ENCODE measurements at regions not wholly inside any gene's neighbourhood (a gene's known extent, or its start where the extent isn't known, plus 50 kb on each side); places are given as distances from the start of the nearest gene placed in this dataset.

DNA sequence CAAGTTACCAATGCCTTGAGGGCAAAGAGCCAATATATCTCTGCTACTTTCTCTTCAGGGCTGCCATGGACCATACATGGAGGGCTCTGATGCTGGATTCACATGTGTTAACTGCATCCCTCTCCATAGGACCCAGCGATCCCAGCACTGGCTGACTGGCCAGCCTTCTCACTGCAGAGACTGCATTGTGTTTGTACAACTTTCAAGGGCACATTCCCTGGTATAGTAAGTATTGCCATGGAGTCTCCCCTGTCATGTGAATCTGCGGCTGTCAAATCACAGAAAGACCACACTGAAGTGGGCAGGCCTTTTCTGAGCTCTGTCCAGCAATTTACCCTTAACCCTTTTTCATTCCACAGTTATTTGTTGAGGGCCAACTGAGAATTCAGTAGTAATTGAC is 449.8 kb downstream of the OMA1 start:
- Histone ChIP-seq H3K4me3 (no peak overlapping the region), H3K36me3 (no peaks in the 10 kb centered on the region), H3K4me1 (no peaks in the 10 kb centered on the region), H3K9me3 (replicated peaks) (no peaks in the 10 kb centered on the region), H3K27ac (no peak overlapping the region), H3K27me3 (no peaks in the 10 kb centered on the region)
- no peak for DNase-seq

DNA sequence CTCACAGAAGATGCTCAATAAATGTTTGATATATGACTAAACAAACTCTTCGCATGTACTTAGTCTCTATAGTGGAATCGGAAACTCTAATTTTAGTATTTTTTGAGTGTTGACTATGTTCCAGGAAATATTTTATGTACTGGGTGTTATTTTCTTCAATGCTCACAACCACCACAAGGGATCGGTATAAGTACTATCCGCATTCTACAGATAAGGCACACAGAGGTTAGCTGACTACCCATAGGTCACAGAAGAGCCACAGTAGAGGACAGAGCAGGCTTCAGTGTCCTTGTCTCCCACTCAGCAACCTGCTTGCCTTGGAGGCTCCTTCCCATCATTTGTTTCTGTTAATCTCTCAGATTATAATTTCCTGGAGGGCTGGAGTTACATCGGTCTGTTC is 451.3 kb downstream of the OMA1 start:
- Histone ChIP-seq H3K27ac (no peak overlapping the region), H3K27me3 (no peaks in the 10 kb centered on the region), H3K9me3 (replicated peaks) (no peaks in the 10 kb centered on the region), H3K4me1 (no peaks in the 10 kb centered on the region), H3K4me3 (no peak overlapping the region), H3K36me3 (no peaks in the 10 kb centered on the region)
- no peak for DNase-seq

DNA sequence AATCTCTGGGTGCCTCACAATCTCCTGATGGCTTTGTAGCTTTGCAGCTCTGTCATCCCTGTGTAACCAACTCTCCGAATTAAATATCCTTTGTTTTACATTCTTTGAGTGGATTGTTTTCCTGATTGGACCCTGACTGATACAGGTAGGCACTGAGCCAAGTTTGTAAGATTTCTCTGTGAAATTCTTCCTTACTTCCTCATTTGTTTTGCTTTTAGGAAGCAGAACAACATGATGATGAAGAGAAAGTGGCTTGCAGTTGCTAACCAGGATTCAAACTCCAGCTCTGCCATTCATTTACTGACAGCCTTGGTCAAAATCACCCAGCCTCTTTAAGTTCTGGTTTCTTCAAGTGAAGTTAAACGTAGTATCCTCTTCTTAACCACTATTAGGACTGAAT is 452.3 kb downstream of the OMA1 start:
- H3K27ac ChIP-seq = no peak overlapping the region
- no peak overlapping the region for H3K4me3 ChIP-seq
- DNase-seq = no peak
- no peaks in the 10 kb centered on the region for H3K36me3 ChIP-seq
- H3K27me3 ChIP-seq = no peaks in the 10 kb centered on the region
- H3K9me3 ChIP-seq (replicated peaks) = no peaks in the 10 kb centered on the region
- H3K4me1 ChIP-seq = no peaks in the 10 kb centered on the region

GRCh38 chr1:58090640-58091039 is 455.9 kb downstream of the OMA1 start:
- Histone ChIP-seq H3K4me3 (no peak overlapping the region), H3K27ac (no peak overlapping the region), H3K27me3 (peaks cover 16% of the 10 kb centered on the region; the same call in 1 of the 2 replicates), H3K4me1 (no peaks in the 10 kb centered on the region), H3K36me3 (no peaks in the 10 kb centered on the region), H3K9me3 (replicated peaks) (no peaks in the 10 kb centered on the region)
- DNase-seq = no peak

DNA sequence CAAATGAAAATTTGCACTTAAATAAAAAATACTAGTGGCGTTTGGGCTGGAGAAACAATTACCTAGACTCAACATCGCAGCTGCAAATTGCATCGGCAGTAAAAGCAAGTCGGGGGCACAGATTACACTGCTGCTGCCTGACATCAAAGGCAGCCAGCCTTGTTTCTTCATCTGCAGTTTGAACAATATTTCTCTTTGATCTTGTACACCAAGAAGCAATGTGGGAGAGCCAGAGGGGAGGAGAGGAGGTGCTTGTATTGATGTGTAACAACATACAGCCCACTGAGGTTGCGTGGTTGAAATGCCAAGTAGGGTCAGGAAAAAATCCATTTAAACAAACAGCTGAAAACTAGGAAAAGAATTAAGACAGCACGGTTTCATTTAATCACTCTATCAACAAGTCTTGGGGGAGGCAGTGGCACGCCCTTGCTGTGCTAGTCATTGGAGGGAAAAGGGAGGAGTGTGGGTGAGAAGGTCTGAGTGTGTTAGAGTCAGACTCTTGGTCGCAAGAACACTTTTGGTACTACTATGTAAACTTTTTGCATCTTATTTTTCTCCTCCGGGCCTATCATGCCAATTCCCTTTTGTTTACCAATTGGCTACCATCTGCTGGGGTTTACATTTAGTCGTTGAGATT is 456.5 kb downstream of the OMA1 start:
- Histone ChIP-seq H3K27ac (no peak overlapping the region), H3K36me3 (no peaks in the 10 kb centered on the region), H3K27me3 (peaks cover 16% of the 10 kb centered on the region; the same call in 1 of the 2 replicates), H3K4me1 (no peaks in the 10 kb centered on the region), H3K9me3 (replicated peaks) (no peaks in the 10 kb centered on the region), H3K4me3 (no peak overlapping the region)
- DNase-seq = no peak

GRCh38 chr1:58084266-58084665 is 462.3 kb downstream of the OMA1 start:
- no peak for DNase-seq
- no peaks in the 10 kb centered on the region for H3K4me1 ChIP-seq
- no peak overlapping the region for H3K4me3 ChIP-seq

DNA sequence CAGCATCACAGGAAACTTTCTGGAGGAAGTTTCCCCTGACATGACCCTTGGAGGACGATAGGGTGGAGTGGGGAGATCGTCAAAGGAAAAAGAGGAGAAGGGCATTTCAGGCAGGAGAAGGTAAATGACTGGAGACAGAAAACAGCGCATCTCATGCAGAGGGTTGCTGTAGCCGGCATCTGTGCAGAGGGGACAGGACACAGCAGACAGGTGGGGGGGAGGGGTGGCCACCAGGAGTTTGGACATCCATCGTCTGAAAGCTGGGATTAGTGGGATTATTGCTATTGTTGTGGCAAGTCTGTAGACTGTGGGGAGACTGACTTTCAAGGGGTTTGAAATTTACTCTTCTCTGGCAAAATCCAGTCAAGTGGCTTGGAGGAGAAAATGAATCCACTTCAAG is 463.9 kb downstream of the OMA1 start:
- DNase-seq = no peak
- H3K9me3 ChIP-seq (replicated peaks) = no peaks in the 10 kb centered on the region
- H3K36me3 ChIP-seq = no peaks in the 10 kb centered on the region
- H3K27me3 ChIP-seq = peaks cover under 1% of the 10 kb centered on the region; the same call in 1 of the 2 replicates
- H3K27ac ChIP-seq = no peak overlapping the region
- no peak overlapping the region for H3K4me3 ChIP-seq
- H3K4me1 ChIP-seq = no peaks in the 10 kb centered on the region

More at GRCh38 chr1:58084266-58084665, 462.3 kb downstream of the OMA1 start:
- no peak overlapping the region for H3K27ac ChIP-seq
- no peaks in the 10 kb centered on the region for H3K36me3 ChIP-seq
- H3K27me3 ChIP-seq = peaks cover 16% of the 10 kb centered on the region; the same call in 1 of the 2 replicates
- no peaks in the 10 kb centered on the region for H3K9me3 ChIP-seq (replicated peaks)

DNA sequence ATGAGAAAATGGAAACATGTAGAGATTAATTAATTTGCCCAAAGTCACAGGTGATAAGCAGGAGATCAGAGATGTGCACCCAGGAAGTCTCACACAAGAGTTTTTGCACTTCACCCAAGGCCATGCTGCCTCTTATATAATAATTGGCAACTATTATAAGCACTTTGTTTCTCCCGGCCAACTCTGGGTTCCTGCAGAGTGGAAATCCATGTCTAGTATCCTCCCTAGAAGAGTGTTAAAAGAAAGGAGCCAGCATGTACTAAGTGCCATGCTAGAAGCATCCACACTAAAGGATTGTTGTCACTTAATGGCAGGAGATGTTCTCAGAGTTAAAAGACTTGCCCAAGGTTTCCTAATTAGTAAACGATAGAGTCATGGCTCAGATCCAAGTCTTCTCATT is 470.3 kb downstream of the OMA1 start:
- DNase-seq = no peak
- Histone ChIP-seq H3K27ac (no peak overlapping the region), H3K4me1 (no peaks in the 10 kb centered on the region), H3K9me3 (replicated peaks) (no peaks in the 10 kb centered on the region), H3K36me3 (no peaks in the 10 kb centered on the region), H3K4me3 (no peak overlapping the region), H3K27me3 (no peaks in the 10 kb centered on the region)

GRCh38 chr1:58075188-58075578 is 471.3 kb downstream of the OMA1 start:
- Histone ChIP-seq H3K4me3 (no peak overlapping the region), H3K9me3 (replicated peaks) (no peaks in the 10 kb centered on the region), H3K27ac (no peak overlapping the region), H3K4me1 (no peaks in the 10 kb centered on the region), H3K27me3 (no peaks in the 10 kb centered on the region), H3K36me3 (no peaks in the 10 kb centered on the region)
- DNase-seq = no peak

GRCh38 chr1:58072450-58072849 is 474.1 kb downstream of the OMA1 start:
- Histone ChIP-seq H3K36me3 (no peaks in the 10 kb centered on the region), H3K4me3 (no peak overlapping the region), H3K27me3 (no peaks in the 10 kb centered on the region), H3K27ac (no peak overlapping the region), H3K9me3 (replicated peaks) (no peaks in the 10 kb centered on the region), H3K4me1 (no peaks in the 10 kb centered on the region)
- DNase-seq = no peak

GRCh38 chr1:58067082-58067481 is 479.4 kb downstream of the OMA1 start:
- H3K27me3 ChIP-seq = no peaks in the 10 kb centered on the region
- DNase-seq = no peak
- no peaks in the 10 kb centered on the region for H3K9me3 ChIP-seq (replicated peaks)
- H3K4me1 ChIP-seq = peaks cover 18% of the 10 kb centered on the region
- no peak overlapping the region for H3K27ac ChIP-seq
- H3K4me3 ChIP-seq = no peak overlapping the region
- H3K36me3 ChIP-seq = no peaks in the 10 kb centered on the region

DNA sequence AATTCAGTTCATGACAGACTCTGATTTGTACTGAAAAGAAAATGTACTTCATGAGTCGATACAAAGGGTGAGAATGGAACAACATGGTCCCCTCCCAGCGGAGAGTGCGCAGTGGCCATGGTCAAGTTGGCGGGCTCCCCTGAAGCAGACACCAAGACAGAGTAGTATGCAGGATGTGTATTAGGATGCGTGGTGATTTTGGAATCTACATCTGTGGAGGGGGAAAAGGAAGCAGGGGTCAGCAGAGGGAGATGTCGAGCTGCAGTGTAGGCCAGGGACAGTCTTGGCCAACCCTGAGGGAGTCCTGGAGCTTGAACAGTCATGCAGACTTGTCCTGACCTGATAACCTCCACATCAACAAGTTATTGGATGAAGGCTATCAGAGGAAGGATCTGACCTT is 481.0 kb downstream of the OMA1 start:
- no peak for DNase-seq
- no peaks in the 10 kb centered on the region for H3K36me3 ChIP-seq
- H3K27me3 ChIP-seq = no peaks in the 10 kb centered on the region
- no peak overlapping the region for H3K4me3 ChIP-seq
- no peak overlapping the region for H3K27ac ChIP-seq
- peaks cover 18% of the 10 kb centered on the region for H3K4me1 ChIP-seq
- H3K9me3 ChIP-seq (replicated peaks) = no peaks in the 10 kb centered on the region

GRCh38 chr1:58064166-58064565 is 482.4 kb downstream of the OMA1 start:
- DNase-seq = no peak

DNA sequence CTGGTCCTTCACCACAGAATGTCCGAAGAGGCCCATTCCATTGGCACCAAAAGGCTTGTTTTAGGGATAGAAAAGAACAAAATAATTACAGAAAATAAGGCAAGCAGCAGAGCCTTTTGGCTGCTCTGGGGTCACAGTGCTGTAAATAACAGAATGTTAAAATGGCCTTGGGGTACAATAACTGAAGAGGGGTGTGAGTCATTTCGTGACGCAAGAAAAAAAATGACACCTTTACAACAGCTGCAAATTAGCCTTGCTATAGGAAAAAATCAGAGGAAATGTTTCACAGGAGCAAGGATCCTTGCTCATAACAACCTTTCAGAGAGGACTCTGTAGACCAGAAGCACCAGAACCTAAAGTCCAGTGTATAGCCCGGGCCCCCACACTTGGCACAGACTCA is 483.4 kb downstream of the OMA1 start:
- H3K27ac ChIP-seq = peak overlapping the region; percentile 84
- H3K4me3 ChIP-seq = no peak overlapping the region
- no peaks in the 10 kb centered on the region for H3K9me3 ChIP-seq (replicated peaks)
- peaks cover 21% of the 10 kb centered on the region for H3K4me1 ChIP-seq
- H3K36me3 ChIP-seq = no peaks in the 10 kb centered on the region
- peak; percentile 51 to 80 for DNase-seq
- H3K27me3 ChIP-seq = no peaks in the 10 kb centered on the region

More at GRCh38 chr1:58064166-58064565, 482.4 kb downstream of the OMA1 start:
- H3K27me3 ChIP-seq = no peaks in the 10 kb centered on the region
- no peak overlapping the region for H3K4me3 ChIP-seq
- H3K4me1 ChIP-seq = peaks cover 21% of the 10 kb centered on the region
- H3K36me3 ChIP-seq = no peaks in the 10 kb centered on the region
- H3K9me3 ChIP-seq (replicated peaks) = no peaks in the 10 kb centered on the region
- peak overlapping the region; percentile 84 for H3K27ac ChIP-seq

DNA sequence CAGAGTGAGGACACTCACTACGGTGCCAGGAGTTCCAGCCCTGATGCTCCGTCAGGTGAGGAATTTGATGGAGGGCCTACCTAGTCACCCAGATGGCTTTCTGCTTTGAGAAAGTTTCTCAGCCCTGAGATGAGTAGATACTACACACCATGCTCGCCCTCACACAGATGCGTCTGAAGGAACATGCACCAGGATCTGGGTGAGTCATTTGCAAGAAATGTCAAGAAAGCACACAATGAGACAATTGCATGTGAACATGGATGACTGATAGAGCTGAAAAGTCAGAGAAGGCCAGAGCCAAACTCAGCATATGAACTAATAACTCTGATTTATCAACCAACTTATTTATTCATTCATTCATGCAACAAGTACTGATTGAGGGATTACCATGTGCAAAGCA is 483.9 kb downstream of the OMA1 start:
- peak; percentile 18 to 43 for DNase-seq
- Histone ChIP-seq H3K36me3 (no peaks in the 10 kb centered on the region), H3K27me3 (no peaks in the 10 kb centered on the region), H3K27ac (peak overlapping the region; percentile 84), H3K9me3 (replicated peaks) (no peaks in the 10 kb centered on the region), H3K4me3 (no peak overlapping the region), H3K4me1 (peaks cover 21% of the 10 kb centered on the region)

DNA sequence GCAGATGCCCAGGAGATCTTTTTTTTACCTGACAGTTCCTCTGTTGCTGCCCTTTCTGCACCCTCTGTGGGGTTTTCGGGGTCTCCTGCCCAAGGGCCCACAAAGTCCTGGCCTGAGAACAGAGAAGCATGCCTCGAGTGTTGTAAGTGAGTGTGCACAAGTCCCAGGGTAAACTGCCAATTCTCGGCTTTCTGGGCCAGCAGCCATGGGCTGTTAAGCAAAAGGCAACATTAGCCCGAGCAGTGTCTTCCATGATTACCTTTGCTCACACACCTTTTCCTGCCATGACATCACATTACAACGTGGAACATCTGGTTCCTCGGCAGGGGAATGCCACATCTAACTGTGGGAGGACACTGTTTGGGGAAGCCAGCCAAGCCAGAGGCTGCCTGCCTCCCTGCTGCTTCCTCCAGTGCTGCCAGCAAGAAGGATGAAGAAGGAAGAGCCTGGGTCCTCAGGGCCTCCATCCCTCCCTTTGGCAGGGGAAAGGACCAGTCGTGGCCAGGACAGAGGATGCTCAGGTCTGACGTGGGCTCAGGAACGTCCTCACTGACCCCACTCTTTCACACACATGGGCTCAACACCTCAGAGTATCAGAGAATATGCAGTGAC is 485.9 kb downstream of the OMA1 start:
- Histone ChIP-seq H3K4me3 (no peak overlapping the region), H3K36me3 (no peaks in the 10 kb centered on the region), H3K27me3 (no peaks in the 10 kb centered on the region), H3K9me3 (replicated peaks) (no peaks in the 10 kb centered on the region), H3K4me1 (peaks cover 21% of the 10 kb centered on the region), H3K27ac (no peak overlapping the region)
- DNase-seq = no peak

All from SJCRH30 (cell line).